HG03378 (cell line): ENCODE measurements at regions not wholly inside any gene's neighbourhood (a gene's known extent, or its start where the extent isn't known, plus 50 kb on each side); places are given as distances from the start of the nearest gene placed in this dataset.
"Not testable (repeated sequence)": the region's sequence is repeated elsewhere in the genome, so short reads cannot be mapped to it uniquely, and the experiment has no call there.

ENCODE experiments used
- ATAC-seq: cut with Tn5 transposase; IDR thresholded peaks from one replicate; pipeline ENCODE4 v1.9.1; 2021; ENCODE audit warnings: mild to moderate bottlenecking, moderate library complexity; ENCODE audit not compliant: unreplicated experiment

GRCh38 chr6:163739966-163740365, 325.4 kb downstream of the QKI start:
- ATAC-seq, result no peak

DNA sequence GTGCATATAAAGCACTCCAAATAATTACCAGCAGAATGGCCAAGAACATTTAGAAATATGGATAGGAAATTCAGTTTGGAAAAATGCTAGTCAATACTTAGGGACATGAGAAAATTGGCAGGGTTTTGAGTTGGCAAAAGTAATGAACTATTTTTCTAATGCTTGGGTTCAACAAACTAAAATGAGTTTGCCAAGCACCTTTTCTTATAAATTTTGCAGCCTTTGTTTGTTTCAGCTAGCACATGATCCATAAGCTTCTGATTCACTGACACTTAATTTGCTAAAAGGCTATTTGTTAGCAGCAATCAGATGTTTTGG, 324.8 kb downstream of the QKI start:
- no peak for ATAC-seq

GRCh38 chr6:163738725-163739407, 324.3 kb downstream of the QKI start:
- ATAC-seq, result peak; percentile 85

DNA sequence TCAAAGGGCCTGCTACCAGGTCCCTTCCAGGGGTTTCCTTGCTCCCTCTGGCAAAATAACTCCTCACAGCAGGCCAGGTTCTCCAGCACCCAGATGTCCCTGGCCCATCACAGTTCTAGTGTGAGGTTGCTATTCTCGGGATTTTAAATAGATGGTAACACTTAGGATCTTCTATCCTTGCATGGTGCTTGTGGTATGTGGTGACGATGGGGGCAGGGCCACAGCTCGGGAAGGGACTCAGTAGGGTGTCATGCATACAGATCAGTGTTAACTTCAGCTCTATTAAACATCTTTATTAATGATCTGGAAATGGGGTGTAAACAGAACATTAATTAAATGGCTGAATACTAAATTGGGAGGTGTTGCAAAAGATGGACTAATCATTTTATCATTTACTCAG, 323.8 kb downstream of the QKI start:
- ATAC-seq, result no peak

DNA sequence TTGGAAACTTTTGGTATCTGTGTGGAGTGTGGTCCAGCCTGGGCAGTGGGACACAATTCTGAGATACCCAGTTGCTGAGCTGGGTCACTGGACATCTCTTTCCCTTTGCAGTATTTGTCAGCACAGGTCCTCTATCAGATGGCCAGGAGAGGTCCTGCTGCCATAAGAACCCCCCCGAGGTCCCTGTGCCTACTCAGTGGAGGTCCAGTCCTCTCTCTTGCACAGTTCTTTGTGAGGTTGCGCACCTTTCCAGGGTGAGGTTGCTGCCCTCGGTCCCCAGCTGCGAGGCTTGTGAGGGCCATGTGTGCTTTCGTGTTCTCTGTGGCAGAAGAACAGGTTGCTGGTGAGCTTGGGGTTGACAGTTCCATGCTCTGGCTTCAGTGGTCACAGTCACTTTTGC, 320.6 kb downstream of the QKI start:
- no peak for ATAC-seq

- no peak for ATAC-seq
Observed at GRCh38 chr6:163733061-163733460, 318.5 kb downstream of the QKI start.

DNA sequence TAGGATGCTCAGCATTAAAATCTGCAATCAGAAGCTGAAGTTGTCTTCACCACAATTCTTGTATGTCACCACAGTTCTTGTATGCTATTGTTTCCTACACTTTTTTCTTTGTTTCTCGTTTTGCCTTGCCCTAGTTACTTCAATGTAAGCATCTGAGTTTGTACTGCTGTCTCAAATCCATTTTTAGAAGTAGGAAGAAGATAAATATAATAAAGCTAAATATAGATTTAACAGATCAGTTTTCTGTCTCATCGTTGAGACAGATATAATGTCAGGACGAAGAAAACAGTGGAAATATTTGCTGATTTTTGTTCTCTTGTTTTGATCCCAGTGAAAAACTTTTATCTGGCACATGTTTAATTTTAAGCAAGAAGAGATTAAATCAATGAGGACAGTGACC, 318.0 kb downstream of the QKI start:
- ATAC-seq, result no peak

DNA sequence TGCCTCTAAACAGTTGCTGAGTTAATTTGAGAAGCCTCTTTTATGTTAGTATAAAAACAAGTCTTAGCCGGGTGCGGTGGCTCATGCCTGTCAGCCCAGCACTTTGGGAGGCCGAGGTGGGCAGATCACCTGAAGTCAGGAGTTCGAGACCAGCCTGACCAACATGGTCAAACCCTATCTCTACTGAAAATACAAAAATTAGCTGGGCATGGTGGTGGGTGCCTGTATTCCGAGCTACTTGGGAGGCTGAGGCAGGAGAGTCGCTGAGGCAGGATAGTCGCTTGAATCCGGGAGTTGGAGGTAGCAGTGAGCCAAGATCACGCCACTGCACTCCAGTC, 317.5 kb downstream of the QKI start:
- not testable (repeated sequence) for ATAC-seq

DNA sequence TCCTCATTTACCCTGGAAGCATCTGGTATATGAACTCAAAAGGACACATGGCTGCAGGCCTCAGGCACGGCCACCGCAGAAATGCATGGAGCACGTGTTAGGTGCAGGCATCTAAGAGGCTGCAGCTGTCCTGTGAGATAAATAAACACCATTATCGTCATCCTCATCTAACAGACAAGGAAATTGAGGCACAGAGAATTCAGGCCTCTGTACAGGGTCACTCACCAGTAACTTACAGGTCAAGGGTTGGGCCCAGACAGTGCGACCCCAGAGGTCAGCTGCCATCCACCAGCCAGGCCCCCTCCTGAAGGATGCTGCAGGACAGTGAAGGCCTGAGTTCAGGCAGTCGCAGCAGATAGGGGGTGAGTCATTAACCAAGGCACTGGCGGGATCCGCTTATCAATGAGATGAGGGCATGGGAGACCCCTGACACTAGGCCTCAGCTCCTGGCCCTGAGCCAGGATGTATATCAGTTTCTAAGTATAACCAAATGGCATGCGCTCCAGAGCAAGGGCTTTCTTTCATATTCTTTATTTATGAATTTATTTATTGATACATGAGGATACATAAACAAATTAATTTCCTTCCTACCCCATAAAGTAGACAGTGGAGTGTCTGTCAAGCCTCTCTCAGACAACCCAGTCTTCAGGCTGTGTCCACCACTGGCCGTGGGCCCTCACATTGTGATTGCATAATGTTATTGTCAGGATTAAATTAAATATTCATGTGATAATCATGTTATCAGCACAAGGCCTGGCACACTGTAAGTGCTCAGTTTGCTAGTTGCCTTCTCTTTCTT, 316.9 kb downstream of the QKI start:
- ATAC-seq, result no peak

GRCh38 chr6:163730246-163731210, 316.0 kb downstream of the QKI start:
- no peak for ATAC-seq

DNA sequence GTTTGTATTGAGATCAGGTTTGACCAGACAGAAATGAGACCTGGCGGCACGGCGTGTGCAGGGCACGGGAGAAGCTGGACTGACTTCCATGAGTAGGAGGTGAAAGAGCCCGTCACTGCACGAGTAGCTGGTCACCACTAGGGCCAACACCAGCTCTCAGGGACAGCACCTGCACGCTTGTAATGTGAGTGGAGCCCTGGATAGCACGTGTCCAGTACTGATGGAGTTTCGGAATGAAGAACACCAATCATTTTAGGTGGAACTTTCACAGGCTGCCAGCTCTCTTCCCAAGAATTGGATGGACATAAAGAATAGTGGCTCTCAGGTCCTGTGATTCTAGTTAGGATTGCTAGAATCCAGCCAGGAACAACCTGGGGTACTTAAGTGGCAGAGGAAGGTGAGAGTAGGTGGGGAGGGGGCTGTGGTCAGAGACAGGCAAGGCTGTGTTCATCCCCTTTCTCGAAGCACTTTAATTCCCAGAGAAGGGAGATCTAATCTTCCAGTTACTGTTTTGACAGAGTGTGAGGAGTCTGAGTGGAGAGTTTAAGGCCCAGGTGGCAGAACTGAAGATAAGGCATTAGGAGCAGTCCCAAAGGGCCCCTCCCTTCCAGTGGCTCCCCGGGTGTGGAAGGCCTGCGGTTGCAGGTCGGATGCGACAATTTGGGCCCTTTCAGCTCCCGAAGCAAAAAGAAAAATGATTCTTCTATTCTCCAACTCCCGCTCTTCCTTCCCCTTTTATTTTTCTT, 314.8 kb downstream of the QKI start:
- ATAC-seq, result no peak

- ATAC-seq, result no peak
Observed at GRCh38 chr6:163728442-163729126, 314.1 kb downstream of the QKI start.

DNA sequence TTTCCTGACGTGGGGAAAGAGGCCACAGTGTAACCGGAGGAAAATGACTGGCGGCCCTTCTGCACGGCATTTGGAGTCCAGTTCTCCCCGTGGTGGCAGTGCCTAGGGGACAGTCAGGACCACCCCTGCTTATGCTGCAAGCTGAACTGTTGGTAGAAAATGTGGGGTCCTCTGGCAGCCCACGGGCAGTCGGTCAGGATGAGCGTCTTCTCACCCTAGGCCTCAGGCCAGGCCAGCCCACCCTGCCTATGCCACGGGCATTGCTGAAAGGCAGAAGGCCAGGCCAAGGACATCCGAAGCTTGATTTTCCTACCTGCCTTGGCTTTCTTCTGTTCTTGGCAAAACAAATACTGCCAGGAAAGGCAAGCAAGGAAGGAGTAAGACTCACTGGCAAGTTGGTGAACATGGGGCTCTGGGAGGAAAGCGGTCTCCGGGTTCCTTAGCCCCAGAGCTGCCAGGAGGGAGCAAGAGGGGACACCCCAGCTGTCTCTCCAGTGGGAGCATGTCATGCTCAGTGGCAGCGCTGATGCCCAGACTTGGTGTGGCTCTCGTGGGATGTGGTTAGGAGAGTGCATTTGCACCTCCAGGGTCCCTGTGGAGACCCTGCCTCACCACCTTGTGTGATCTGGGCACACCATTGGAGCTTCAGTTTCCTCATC, 311.6 kb downstream of the QKI start:
- no peak for ATAC-seq

DNA sequence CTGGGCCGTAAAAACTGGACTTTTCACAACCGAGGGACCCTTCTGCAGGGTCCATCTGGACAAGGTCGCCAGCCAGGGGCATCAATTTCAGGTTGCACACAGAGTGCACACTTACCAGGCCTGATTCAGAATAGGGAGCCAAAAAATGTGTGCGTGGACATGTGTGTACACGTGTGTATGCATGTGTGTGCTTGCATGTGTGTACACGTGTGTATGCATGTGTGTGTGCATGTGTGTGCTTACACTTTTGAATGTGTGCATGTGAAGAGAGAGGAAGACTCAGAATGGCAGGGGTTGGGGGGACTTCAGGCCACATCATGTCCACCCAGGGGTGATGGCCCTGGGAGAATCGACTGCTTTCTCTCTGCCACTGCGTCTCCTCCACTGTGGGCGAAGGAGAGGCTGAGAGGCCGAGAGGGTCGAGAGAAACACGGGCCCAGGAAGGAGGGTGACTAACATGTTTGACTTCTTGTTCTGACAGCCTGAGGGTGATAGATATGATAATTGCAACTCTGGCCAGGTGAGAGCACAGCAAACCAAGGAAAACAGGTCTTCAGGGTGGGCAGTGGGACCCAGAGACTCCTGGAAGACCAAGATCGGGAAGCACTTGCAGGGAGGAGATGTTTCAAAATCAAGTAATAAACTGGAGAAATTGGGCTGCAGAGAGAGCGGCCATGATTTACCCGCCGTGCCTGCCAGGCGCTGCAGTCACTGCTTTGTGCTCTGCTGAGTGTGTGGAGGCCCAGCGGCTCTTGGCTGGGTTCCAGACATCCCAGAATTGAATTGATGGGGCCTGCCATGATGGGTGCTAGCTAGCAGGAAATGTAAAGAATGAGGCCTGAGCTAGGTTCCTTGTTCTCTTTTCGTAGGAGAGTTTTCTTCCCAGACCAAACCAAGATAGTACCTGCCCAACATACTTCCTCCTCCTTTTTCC, 310.8 kb downstream of the QKI start:
- ATAC-seq, result no peak

DNA sequence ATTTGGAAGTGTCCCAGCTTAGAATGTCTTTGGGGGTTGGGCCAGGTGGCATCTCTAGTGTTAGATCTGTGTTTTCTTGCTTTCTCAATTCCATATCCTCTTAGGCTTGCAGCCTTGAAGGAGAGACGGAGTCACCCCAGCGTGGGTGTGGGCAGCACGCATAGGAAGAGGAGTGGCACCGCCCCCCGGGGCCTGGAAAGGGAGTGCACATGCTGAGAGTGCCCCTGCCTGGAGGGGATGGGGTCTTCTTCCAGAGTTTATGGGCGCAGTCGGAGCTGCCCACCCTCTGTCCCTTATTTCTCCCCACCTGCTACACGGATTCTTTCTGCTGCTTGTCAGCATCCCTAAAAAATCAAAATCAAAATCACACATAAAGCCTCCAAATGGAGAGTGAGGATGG, 309.7 kb downstream of the QKI start:
- no peak for ATAC-seq

- no peak for ATAC-seq
Observed at GRCh38 chr6:163723759-163724158, 309.2 kb downstream of the QKI start.

- no peak for ATAC-seq
Observed at GRCh38 chr6:163721922-163722692, 307.6 kb downstream of the QKI start.

- no peak for ATAC-seq
Observed at GRCh38 chr6:163721435-163721834, 306.9 kb downstream of the QKI start.
